Mesothelial cell of epicardium (in vitro differentiated cells): ENCODE measurements at regions not wholly inside any gene's neighbourhood (a gene's known extent, or its start where the extent isn't known, plus 50 kb on each side); places are given as distances from the start of the nearest gene placed in this dataset.
"Not testable (repeated sequence)": the region's sequence is repeated elsewhere in the genome, so short reads cannot be mapped to it uniquely, and the experiment has no call there.

Experiments used
- DNase-seq, 2 experiments: peaks; one replicate each; pipeline ENCODE4 v3.0.0; 2021; ENCODE audit warnings: low spot score in 2 of 2; ENCODE audit not compliant: unreplicated experiment in 2 of 2
- H3K27ac Mint-ChIP-seq: 2 replicates; pipeline ENCODE4 v1.8.0; 2021; ENCODE audit warnings: mixed read lengths
- H3K27me3 Mint-ChIP-seq: 2 replicates; pipeline ENCODE4 v1.8.0; 2021; ENCODE audit warnings: low read depth, mixed read lengths
- H3K36me3 Mint-ChIP-seq: 2 replicates; pipeline ENCODE4 v1.8.0; 2021; ENCODE audit warnings: mixed read lengths
- H3K4me1 Mint-ChIP-seq: 2 replicates; pipeline ENCODE4 v1.8.0; 2021; ENCODE audit warnings: mixed read lengths
- H3K4me3 Mint-ChIP-seq: 2 replicates; pipeline ENCODE4 v1.8.0; 2021; ENCODE audit warnings: mild to moderate bottlenecking, moderate library complexity, mixed read lengths
- H3K9me3 Mint-ChIP-seq: 2 replicates; pipeline ENCODE4 v1.8.0; 2021; ENCODE audit warnings: mixed read lengths
- CTCF ChIP-seq: fragments of 200-600 bp; sonication (generic); IDR thresholded peaks from one replicate; pipeline ENCODE4 v1.5.0; 2021; ENCODE audit warnings: antibody characterized with exemption; ENCODE audit not compliant: unreplicated experiment

GRCh38 chr3:106840319-106840718, 536.9 kb upstream of the CCDC54 start:
- H3K27ac Mint-ChIP-seq: no peak overlapping the region
- H3K36me3 Mint-ChIP-seq: peaks cover 4% of the 10 kb centered on the region
- H3K27me3 Mint-ChIP-seq: no peaks in the 10 kb centered on the region
- DNase-seq: no peak
- H3K9me3 Mint-ChIP-seq: peaks cover 8% of the 10 kb centered on the region
- peaks cover 8% of the 10 kb centered on the region for H3K4me1 Mint-ChIP-seq
- TF ChIP-seq CTCF: no peak
- H3K4me3 Mint-ChIP-seq: no peak overlapping the region

GRCh38 chr3:106842151-106842550, 535.1 kb upstream of the CCDC54 start:
- no peak overlapping the region for H3K27ac Mint-ChIP-seq
- no peak for TF ChIP-seq CTCF
- DNase-seq: no peak
- no peak overlapping the region for H3K4me3 Mint-ChIP-seq
- H3K4me1 Mint-ChIP-seq: peaks cover 4% of the 10 kb centered on the region
- H3K36me3 Mint-ChIP-seq: peaks cover 4% of the 10 kb centered on the region
- H3K27me3 Mint-ChIP-seq: no peaks in the 10 kb centered on the region
- H3K9me3 Mint-ChIP-seq: peaks cover 8% of the 10 kb centered on the region

GRCh38 chr3:106844638-106845037, 532.6 kb upstream of the CCDC54 start:
- no peak for TF ChIP-seq CTCF
- H3K36me3 Mint-ChIP-seq: no peaks in the 10 kb centered on the region
- H3K4me3 Mint-ChIP-seq: no peak overlapping the region
- H3K27me3 Mint-ChIP-seq: no peaks in the 10 kb centered on the region
- H3K4me1 Mint-ChIP-seq: peaks cover 9% of the 10 kb centered on the region
- no peak for DNase-seq
- peaks cover 4% of the 10 kb centered on the region for H3K9me3 Mint-ChIP-seq
- H3K27ac Mint-ChIP-seq: no peak overlapping the region

- peaks cover 7% of the 10 kb centered on the region for H3K4me1 Mint-ChIP-seq
- H3K27ac Mint-ChIP-seq: no peak overlapping the region
- H3K36me3 Mint-ChIP-seq: no peaks in the 10 kb centered on the region
- no peaks in the 10 kb centered on the region for H3K27me3 Mint-ChIP-seq
- peaks cover 4% of the 10 kb centered on the region for H3K9me3 Mint-ChIP-seq
- TF ChIP-seq CTCF: no peak
- no peak overlapping the region for H3K4me3 Mint-ChIP-seq
- DNase-seq: no peak
Measured at GRCh38 chr3:106848099-106848498, 529.1 kb upstream of the CCDC54 start.

- no peak for DNase-seq
- Mint-ChIP-seq H3K9me3 (peaks cover 14% of the 10 kb centered on the region), H3K36me3 (peaks cover 12% of the 10 kb centered on the region), H3K27me3 (no peaks in the 10 kb centered on the region), H3K27ac (no peak overlapping the region), H3K4me3 (no peak overlapping the region), H3K4me1 (peaks cover 7% of the 10 kb centered on the region)
- no peak for TF ChIP-seq CTCF
Measured at GRCh38 chr3:106850437-106850836, 526.8 kb upstream of the CCDC54 start.

- H3K4me1 Mint-ChIP-seq: peaks cover 25% of the 10 kb centered on the region
- peaks cover 43% of the 10 kb centered on the region for H3K9me3 Mint-ChIP-seq
- not testable (repeated sequence) for H3K4me3 Mint-ChIP-seq, H3K27ac Mint-ChIP-seq, H3K27me3 Mint-ChIP-seq, DNase-seq
- H3K36me3 Mint-ChIP-seq: peaks cover 36% of the 10 kb centered on the region
Measured at GRCh38 chr3:106858321-106858720, 518.9 kb upstream of the CCDC54 start.
